WTC11 (cell line): ENCODE measurements at regions not wholly inside any gene's neighbourhood (a gene's known extent, or its start where the extent isn't known, plus 50 kb on each side); places are given as distances from the start of the nearest gene placed in this dataset.

Experiments
- ATAC-seq: fragments of 200-7000 bp; cut with Tn5 transposase; 2 replicates; pipeline ENCODE4 v1.10.0; 2021; ENCODE audit warnings: mild to moderate bottlenecking, moderate library complexity
- CTCF ChIA-PET: fragments of 300-600 bp; sonication (Branson Sonifier 250); formaldehyde crosslinking; loops from one replicate; lab custom pipeline; 2021; ENCODE audit warnings: antibody characterized with exemption; lab: Charles Lee
- POLR2A ChIA-PET: fragments of 350-600 bp; sonication (Branson Sonifier 250); formaldehyde crosslinking; loops from one replicate; lab custom pipeline; 2021; ENCODE audit warnings: antibody characterized with exemption; lab: Charles Lee
- DNase-seq: peaks from one replicate; pipeline ENCODE4 v3.0.0; 2021; ENCODE audit warnings: low spot score
- H3K27ac Mint-ChIP-seq: 2 replicates; pipeline ENCODE4 v1.8.0; 2021; ENCODE audit warnings: mixed read lengths
- H3K27me3 Mint-ChIP-seq: 2 replicates; pipeline ENCODE4 v1.8.0; 2021; ENCODE audit warnings: low read depth, mild to moderate bottlenecking, moderate library complexity, mixed read lengths
- H3K36me3 Mint-ChIP-seq: 2 replicates; pipeline ENCODE4 v1.8.0; 2021; ENCODE audit warnings: mixed read lengths
- H3K4me1 Mint-ChIP-seq: 2 replicates; pipeline ENCODE4 v1.8.0; 2022; ENCODE audit warnings: mixed read lengths
- H3K4me3 Mint-ChIP-seq: 2 replicates; pipeline ENCODE4 v1.8.0; 2021; ENCODE audit warnings: mild to moderate bottlenecking, moderate library complexity, mixed read lengths
- H3K9me3 Mint-ChIP-seq: 2 replicates; pipeline ENCODE4 v1.8.0; 2021; ENCODE audit warnings: mixed read lengths
- CBFB ChIP-seq: sonication (generic); formaldehyde crosslinking; IDR thresholded peaks from 2 replicates; pipeline ENCODE4 v1.8.1; 2022; ENCODE audit warnings: mild to moderate bottlenecking, low read depth, missing genetic modification reagents
- EMX1 ChIP-seq: fragments of 250-450 bp; sonication (Bioruptor Pico); IDR thresholded peaks from 2 replicates; pipeline ENCODE4 v1.8.0; 2021; ENCODE audit warnings: mild to moderate bottlenecking
- ETV6 ChIP-seq: sonication (generic); formaldehyde crosslinking; IDR thresholded peaks from 2 replicates; pipeline ENCODE4 v1.8.1; 2022; ENCODE audit warnings: mild to moderate bottlenecking, missing genetic modification reagents
- FOXK1 ChIP-seq: sonication (generic); formaldehyde crosslinking; IDR thresholded peaks from 2 replicates; pipeline ENCODE4 v1.8.0; 2022; ENCODE audit warnings: mild to moderate bottlenecking, moderate library complexity, missing genetic modification reagents
- FOXP1 ChIP-seq: sonication (generic); formaldehyde crosslinking; IDR thresholded peaks from 2 replicates; pipeline ENCODE4 v1.8.0; 2022; ENCODE audit warnings: missing genetic modification reagents, mild to moderate bottlenecking, moderate library complexity, borderline replicate concordance
- JUN ChIP-seq: sonication (generic); formaldehyde crosslinking; IDR thresholded peaks from 2 replicates; pipeline ENCODE4 v1.8.0; 2023; ENCODE audit warnings: mild to moderate bottlenecking, missing genetic modification reagents
- KAT7 ChIP-seq: sonication (generic); formaldehyde crosslinking; IDR thresholded peaks from 2 replicates; pipeline ENCODE4 v1.8.1; 2023; ENCODE audit warnings: missing genetic modification reagents, mild to moderate bottlenecking, borderline replicate concordance
- MAX ChIP-seq: sonication (generic); formaldehyde crosslinking; IDR thresholded peaks from 2 replicates; pipeline ENCODE4 v1.8.0; 2022; ENCODE audit warnings: mild to moderate bottlenecking, missing genetic modification reagents
- MLX ChIP-seq: sonication (generic); formaldehyde crosslinking; IDR thresholded peaks from 2 replicates; pipeline ENCODE4 v1.8.1; 2023; ENCODE audit warnings: mild to moderate bottlenecking, missing genetic modification reagents, moderate library complexity
- MYBL2 ChIP-seq: sonication (generic); formaldehyde crosslinking; IDR thresholded peaks from 2 replicates; pipeline ENCODE4 v1.8.1; 2023; ENCODE audit warnings: mild to moderate bottlenecking, moderate library complexity, missing genetic modification reagents
- NFATC4 ChIP-seq: fragments of 250-450 bp; sonication (Bioruptor Pico); IDR thresholded peaks from 2 replicates; pipeline ENCODE4 v1.9.0; 2021; ENCODE audit warnings: mild to moderate bottlenecking
- RELA ChIP-seq: sonication (generic); formaldehyde crosslinking; IDR thresholded peaks from 2 replicates; pipeline ENCODE4 v1.8.1; 2022; ENCODE audit warnings: missing genetic modification reagents, mild to moderate bottlenecking, borderline replicate concordance
- SMAD4 ChIP-seq: sonication (generic); formaldehyde crosslinking; IDR thresholded peaks from 2 replicates; pipeline ENCODE4 v1.8.0; 2022; ENCODE audit warnings: mild to moderate bottlenecking, missing genetic modification reagents
- STAT6 ChIP-seq: sonication (generic); formaldehyde crosslinking; conservative IDR thresholded peaks from 2 replicates; pipeline ENCODE4 v1.8.1; 2023; ENCODE audit warnings: mild to moderate bottlenecking, low read depth, missing genetic modification reagents, moderate library complexity
- ZNF121 ChIP-seq: sonication (generic); formaldehyde crosslinking; IDR thresholded peaks from 2 replicates; pipeline ENCODE4 v1.8.0; 2023; ENCODE audit warnings: missing genetic modification reagents
- ZNF423 ChIP-seq: fragments of 250-450 bp; sonication (Bioruptor Pico); IDR thresholded peaks from 2 replicates; pipeline ENCODE4 v2.1.2; 2022; ENCODE audit warnings: mild to moderate bottlenecking, moderate library complexity
- TF ChIP-seq, protein P1 (sequence below): fragments of 250-450 bp; sonication (Bioruptor Pico); IDR thresholded peaks from 2 replicates; pipeline ENCODE4 v1.8.0; 2021; ENCODE audit warnings: mild to moderate bottlenecking
- TF ChIP-seq, protein P2 (sequence below): sonication (generic); formaldehyde crosslinking; IDR thresholded peaks from 2 replicates; pipeline ENCODE4 v1.8.0; 2022; ENCODE audit warnings: missing genetic modification reagents
- TF ChIP-seq, protein P3 (sequence below): fragments of 250-450 bp; sonication (Bioruptor Pico); conservative IDR thresholded peaks from 2 replicates; pipeline ENCODE4 v1.9.0; 2021; ENCODE audit warnings: mild to moderate bottlenecking
- TF ChIP-seq, protein P4 (sequence below): sonication (generic); formaldehyde crosslinking; IDR thresholded peaks from 2 replicates; pipeline ENCODE4 v1.8.0; 2023; ENCODE audit warnings: mild to moderate bottlenecking, missing genetic modification reagents
- TF ChIP-seq, protein P5 (sequence below): fragments of 250-450 bp; sonication (Bioruptor Pico); IDR thresholded peaks from 2 replicates; pipeline ENCODE4 v1.9.0; 2021; ENCODE audit warnings: mild to moderate bottlenecking
- TF ChIP-seq, protein P6 (sequence below): sonication (generic); formaldehyde crosslinking; IDR thresholded peaks from 2 replicates; pipeline ENCODE4 v1.8.0; 2022; ENCODE audit warnings: mild to moderate bottlenecking, missing genetic modification reagents

DNA sequence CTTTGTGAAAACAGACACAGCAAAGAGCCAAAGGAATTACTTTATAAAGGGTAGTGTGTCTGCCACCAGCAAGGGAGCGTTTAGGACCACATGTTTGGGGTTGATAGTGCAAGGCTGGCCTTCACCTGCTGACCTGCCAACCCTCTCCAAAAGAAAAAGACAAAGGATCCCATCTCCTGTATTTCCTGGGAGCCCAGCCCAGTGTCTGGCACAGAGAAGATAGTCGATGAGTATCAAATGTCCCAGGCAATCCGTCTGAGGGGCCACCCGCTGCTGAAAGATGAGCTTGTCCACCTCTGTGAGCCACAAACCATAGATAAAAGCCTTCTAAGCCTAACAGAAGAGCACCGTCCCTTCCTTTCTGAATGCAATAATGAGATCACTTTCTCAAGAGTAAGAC lies 154.8 kb upstream of the CTNNB1 start:
- H3K4me1 Mint-ChIP-seq = peaks cover 20% of the 10 kb centered on the region
- POLR2A ChIA-PET = no interaction called here
- no peak overlapping the region for H3K27ac Mint-ChIP-seq
- no peak for DNase-seq
- no peak for TF ChIP-seq MAX
- TF ChIP-seq, protein P1, sequence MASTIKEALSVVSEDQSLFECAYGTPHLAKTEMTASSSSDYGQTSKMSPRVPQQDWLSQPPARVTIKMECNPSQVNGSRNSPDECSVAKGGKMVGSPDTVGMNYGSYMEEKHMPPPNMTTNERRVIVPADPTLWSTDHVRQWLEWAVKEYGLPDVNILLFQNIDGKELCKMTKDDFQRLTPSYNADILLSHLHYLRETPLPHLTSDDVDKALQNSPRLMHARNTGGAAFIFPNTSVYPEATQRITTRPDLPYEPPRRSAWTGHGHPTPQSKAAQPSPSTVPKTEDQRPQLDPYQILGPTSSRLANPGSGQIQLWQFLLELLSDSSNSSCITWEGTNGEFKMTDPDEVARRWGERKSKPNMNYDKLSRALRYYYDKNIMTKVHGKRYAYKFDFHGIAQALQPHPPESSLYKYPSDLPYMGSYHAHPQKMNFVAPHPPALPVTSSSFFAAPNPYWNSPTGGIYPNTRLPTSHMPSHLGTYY = no peak
- TF ChIP-seq STAT6 = no peak
- TF ChIP-seq FOXP1 (CRISPR knock-in tag) = no peak
- no peak for TF ChIP-seq CBFB (CRISPR knock-in tag)
- no peak for TF ChIP-seq RELA
- TF ChIP-seq EMX1 (CRISPR knock-in tag) = no peak
- TF ChIP-seq, protein P2, sequence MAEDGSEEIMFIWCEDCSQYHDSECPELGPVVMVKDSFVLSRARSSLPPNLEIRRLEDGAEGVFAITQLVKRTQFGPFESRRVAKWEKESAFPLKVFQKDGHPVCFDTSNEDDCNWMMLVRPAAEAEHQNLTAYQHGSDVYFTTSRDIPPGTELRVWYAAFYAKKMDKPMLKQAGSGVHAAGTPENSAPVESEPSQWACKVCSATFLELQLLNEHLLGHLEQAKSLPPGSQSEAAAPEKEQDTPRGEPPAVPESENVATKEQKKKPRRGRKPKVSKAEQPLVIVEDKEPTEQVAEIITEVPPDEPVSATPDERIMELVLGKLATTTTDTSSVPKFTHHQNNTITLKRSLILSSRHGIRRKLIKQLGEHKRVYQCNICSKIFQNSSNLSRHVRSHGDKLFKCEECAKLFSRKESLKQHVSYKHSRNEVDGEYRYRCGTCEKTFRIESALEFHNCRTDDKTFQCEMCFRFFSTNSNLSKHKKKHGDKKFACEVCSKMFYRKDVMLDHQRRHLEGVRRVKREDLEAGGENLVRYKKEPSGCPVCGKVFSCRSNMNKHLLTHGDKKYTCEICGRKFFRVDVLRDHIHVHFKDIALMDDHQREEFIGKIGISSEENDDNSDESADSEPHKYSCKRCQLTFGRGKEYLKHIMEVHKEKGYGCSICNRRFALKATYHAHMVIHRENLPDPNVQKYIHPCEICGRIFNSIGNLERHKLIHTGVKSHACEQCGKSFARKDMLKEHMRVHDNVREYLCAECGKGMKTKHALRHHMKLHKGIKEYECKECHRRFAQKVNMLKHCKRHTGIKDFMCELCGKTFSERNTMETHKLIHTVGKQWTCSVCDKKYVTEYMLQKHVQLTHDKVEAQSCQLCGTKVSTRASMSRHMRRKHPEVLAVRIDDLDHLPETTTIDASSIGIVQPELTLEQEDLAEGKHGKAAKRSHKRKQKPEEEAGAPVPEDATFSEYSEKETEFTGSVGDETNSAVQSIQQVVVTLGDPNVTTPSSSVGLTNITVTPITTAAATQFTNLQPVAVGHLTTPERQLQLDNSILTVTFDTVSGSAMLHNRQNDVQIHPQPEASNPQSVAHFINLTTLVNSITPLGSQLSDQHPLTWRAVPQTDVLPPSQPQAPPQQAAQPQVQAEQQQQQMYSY (CRISPR knock-in tag) = no peak
- no peak for TF ChIP-seq ETV6
- H3K4me3 Mint-ChIP-seq = no peak overlapping the region
- ATAC-seq = no peak
- CTCF ChIA-PET = no interaction called here
- peaks cover 11% of the 10 kb centered on the region for H3K36me3 Mint-ChIP-seq
- H3K27me3 Mint-ChIP-seq = no peaks in the 10 kb centered on the region
- peaks cover 28% of the 10 kb centered on the region for H3K9me3 Mint-ChIP-seq

- no peak overlapping the region for H3K4me3 Mint-ChIP-seq
- peaks cover 20% of the 10 kb centered on the region for H3K4me1 Mint-ChIP-seq
- DNase-seq (no peak), ATAC-seq (peak; percentile 30)
- ChIA-PET CTCF (no interaction called here), POLR2A (no interaction called here)
- no peak overlapping the region for H3K27ac Mint-ChIP-seq
- H3K27me3 Mint-ChIP-seq = no peaks in the 10 kb centered on the region
- peaks cover 11% of the 10 kb centered on the region for H3K36me3 Mint-ChIP-seq
- H3K9me3 Mint-ChIP-seq = peaks cover 33% of the 10 kb centered on the region
- TF ChIP-seq SMAD4 (CRISPR knock-in tag) = no peak
- no peak for TF ChIP-seq MYBL2 (CRISPR knock-in tag)
- TF ChIP-seq JUN (CRISPR knock-in tag) = no peak
- TF ChIP-seq ZNF423 (CRISPR knock-in tag) = peak; percentile 38; the same call in 1 of the 2 replicates
- TF ChIP-seq, protein P3, sequence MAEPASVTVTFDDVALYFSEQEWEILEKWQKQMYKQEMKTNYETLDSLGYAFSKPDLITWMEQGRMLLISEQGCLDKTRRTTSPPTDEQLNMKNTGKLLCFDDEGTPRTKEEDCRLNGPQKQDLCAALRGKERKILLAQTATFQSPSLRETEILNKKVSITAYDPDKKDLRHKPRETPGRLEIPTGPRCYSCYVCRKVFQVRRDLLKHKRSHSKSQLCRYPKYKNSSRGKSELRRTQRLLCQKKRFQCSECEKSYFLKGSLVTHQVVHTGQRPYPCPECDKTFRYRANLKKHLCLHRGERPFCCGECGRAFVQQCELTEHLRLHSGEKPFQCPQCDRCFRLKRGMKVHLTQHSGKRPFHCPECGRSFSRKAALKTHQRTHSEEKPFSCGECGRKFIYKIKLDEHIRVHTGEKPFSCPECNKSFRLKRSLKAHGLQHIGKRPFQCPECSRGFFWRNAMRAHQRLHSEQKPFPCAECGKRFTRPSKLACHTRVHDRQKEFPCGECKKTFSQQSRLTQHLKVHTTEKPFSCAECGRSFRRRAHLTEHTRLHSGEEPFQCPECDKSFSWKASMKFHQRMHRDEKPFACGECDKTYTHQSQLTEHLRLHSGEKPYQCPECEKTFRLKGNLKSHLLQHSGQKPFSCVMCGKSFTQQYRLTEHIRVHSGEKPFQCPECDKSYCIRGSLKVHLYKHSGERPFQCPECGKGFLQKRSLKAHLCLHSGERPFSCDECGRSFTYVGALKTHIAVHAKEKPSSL (CRISPR knock-in tag) = no peak
- TF ChIP-seq ETV6 = no peak
- no peak for TF ChIP-seq MLX (CRISPR knock-in tag)
- TF ChIP-seq NFATC4 (CRISPR knock-in tag) = no peak
- TF ChIP-seq, protein P4, sequence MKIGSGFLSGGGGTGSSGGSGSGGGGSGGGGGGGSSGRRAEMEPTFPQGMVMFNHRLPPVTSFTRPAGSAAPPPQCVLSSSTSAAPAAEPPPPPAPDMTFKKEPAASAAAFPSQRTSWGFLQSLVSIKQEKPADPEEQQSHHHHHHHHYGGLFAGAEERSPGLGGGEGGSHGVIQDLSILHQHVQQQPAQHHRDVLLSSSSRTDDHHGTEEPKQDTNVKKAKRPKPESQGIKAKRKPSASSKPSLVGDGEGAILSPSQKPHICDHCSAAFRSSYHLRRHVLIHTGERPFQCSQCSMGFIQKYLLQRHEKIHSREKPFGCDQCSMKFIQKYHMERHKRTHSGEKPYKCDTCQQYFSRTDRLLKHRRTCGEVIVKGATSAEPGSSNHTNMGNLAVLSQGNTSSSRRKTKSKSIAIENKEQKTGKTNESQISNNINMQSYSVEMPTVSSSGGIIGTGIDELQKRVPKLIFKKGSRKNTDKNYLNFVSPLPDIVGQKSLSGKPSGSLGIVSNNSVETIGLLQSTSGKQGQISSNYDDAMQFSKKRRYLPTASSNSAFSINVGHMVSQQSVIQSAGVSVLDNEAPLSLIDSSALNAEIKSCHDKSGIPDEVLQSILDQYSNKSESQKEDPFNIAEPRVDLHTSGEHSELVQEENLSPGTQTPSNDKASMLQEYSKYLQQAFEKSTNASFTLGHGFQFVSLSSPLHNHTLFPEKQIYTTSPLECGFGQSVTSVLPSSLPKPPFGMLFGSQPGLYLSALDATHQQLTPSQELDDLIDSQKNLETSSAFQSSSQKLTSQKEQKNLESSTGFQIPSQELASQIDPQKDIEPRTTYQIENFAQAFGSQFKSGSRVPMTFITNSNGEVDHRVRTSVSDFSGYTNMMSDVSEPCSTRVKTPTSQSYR (CRISPR knock-in tag) = no peak
- TF ChIP-seq, protein P5, sequence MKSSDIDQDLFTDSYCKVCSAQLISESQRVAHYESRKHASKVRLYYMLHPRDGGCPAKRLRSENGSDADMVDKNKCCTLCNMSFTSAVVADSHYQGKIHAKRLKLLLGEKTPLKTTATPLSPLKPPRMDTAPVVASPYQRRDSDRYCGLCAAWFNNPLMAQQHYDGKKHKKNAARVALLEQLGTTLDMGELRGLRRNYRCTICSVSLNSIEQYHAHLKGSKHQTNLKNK (CRISPR knock-in tag) = no peak
- no peak for TF ChIP-seq FOXK1 (CRISPR knock-in tag)
- TF ChIP-seq ZNF121 (CRISPR knock-in tag) = 0 out of 2 replicates have a peak, but pooled peaks have one; percentile 38
- no peak for TF ChIP-seq KAT7 (CRISPR knock-in tag)
- TF ChIP-seq, protein P6, sequence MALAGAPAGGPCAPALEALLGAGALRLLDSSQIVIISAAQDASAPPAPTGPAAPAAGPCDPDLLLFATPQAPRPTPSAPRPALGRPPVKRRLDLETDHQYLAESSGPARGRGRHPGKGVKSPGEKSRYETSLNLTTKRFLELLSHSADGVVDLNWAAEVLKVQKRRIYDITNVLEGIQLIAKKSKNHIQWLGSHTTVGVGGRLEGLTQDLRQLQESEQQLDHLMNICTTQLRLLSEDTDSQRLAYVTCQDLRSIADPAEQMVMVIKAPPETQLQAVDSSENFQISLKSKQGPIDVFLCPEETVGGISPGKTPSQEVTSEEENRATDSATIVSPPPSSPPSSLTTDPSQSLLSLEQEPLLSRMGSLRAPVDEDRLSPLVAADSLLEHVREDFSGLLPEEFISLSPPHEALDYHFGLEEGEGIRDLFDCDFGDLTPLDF (CRISPR knock-in tag) = no peak
These were observed 153.8 kb upstream of the CTNNB1 start for GRCh38 chr3:41045491-41045890.
